Endothelial cell of umbilical vein (primary cell): ENCODE measurements at regions not wholly inside any gene's neighbourhood (a gene's known extent, or its start where the extent isn't known, plus 50 kb on each side); places are given as distances from the start of the nearest gene placed in this dataset.

Experiments
- BruUV-seq: library from RNA; stranded (reverse); fragments of 400-500 nt; replicated peaks from 2 replicates; lab custom pipeline; 2021; lab: Mats Ljungman, UMichigan
- CTCF ChIA-PET: fragments of 300-600, 350-600 bp; sonication (Branson Sonifier 250); formaldehyde crosslinking; loops from one replicate; lab custom pipeline; 2021; ENCODE audit warnings: antibody characterized with exemption, inconsistent platforms; lab: Charles Lee
- POLR2A ChIA-PET: fragments of 300-600, 350-600 bp; sonication (Branson Sonifier 250); formaldehyde crosslinking; loops from one replicate; lab custom pipeline; 2021; ENCODE audit warnings: antibody characterized with exemption, inconsistent platforms; lab: Charles Lee
- DNase-seq: peaks from one replicate; pipeline ENCODE4 v3.0.0-alpha.2; 2011; ENCODE audit warnings: low read depth, low spot score
- FAIRE-seq: peaks from 2 replicates; lab custom pipeline; 2011; peaks lifted over from hg19 to GRCh38; lab: Jason Lieb, UNC
- H2AFZ ChIP-seq: 2 replicates; pipeline ENCODE4 v1.6.0; 2012; ENCODE audit warnings: low read depth, low read length, control low read depth, inconsistent platforms
- H3K27ac ChIP-seq: 2 replicates; pipeline ENCODE4 v1.5.1; 2011; ENCODE audit warnings: low read depth, mild to moderate bottlenecking, control low read depth, low read length, moderate library complexity; ENCODE audit not compliant: insufficient read depth
- H3K27me3 ChIP-seq, 2 experiments: 2 replicates each; pipeline versions ENCODE4 v1.6.0 to v1.6.1; 2011; ENCODE audit warnings: low read length in 2 of 2, mixed read lengths in 1 of 2; ENCODE audit not compliant: control insufficient read depth in 2 of 2, insufficient read depth in 2 of 2
- H3K36me3 ChIP-seq, 2 experiments: 2 replicates in 1 of 2; 3 replicates in 1 of 2; pipeline ENCODE4 v1.5.1; 2011; ENCODE audit warnings: low read length in 2 of 2, mild to moderate bottlenecking in 1 of 2, moderate library complexity in 1 of 2; ENCODE audit not compliant: control insufficient read depth in 2 of 2, insufficient read depth in 2 of 2; ENCODE audit errors: extremely low read depth in 1 of 2
- H3K4me1 ChIP-seq: 3 replicates; pipeline ENCODE4 v1.5.1; 2011; ENCODE audit warnings: mild to moderate bottlenecking, low read length; ENCODE audit not compliant: control insufficient read depth, insufficient read depth; ENCODE audit errors: extremely low read depth
- H3K4me2 ChIP-seq: 2 replicates; pipeline ENCODE4 v1.6.1; 2011; ENCODE audit warnings: low read length, control low read depth, mixed read lengths; ENCODE audit not compliant: insufficient read depth
- H3K4me3 ChIP-seq, 3 experiments: fragments of 200-600 bp in 1 of 3; sonication (generic), shearing (Covaris generic) in 1 of 3; replicated peaks in 1 of 3; 2 replicates each; pipeline ENCODE4 v1.5.1; 2011 to 2016; ENCODE audit warnings: control low read depth in 3 of 3, low read length in 3 of 3, mild to moderate bottlenecking in 2 of 3, inconsistent platforms in 1 of 3, low read depth in 1 of 3, moderate library complexity in 1 of 3; ENCODE audit not compliant: insufficient read depth in 1 of 3
- H3K79me2 ChIP-seq: 2 replicates; pipeline ENCODE4 v1.6.0; 2012; ENCODE audit warnings: low read length, inconsistent platforms; ENCODE audit not compliant: control insufficient read depth, insufficient read depth
- H3K9ac ChIP-seq: replicated peaks from 2 replicates; pipeline ENCODE3; 2011; ENCODE audit warnings: low read length, control low read depth; ENCODE audit not compliant: insufficient read depth; ENCODE audit errors: extremely low read depth
- H3K9me1 ChIP-seq: replicated peaks from 3 replicates; pipeline ENCODE4 v1.6.0; 2011; ENCODE audit warnings: mild to moderate bottlenecking, low read length; ENCODE audit not compliant: control insufficient read depth, insufficient read depth; ENCODE audit errors: extremely low read depth
- H3K9me3 ChIP-seq: replicated peaks from 2 replicates; pipeline ENCODE4 v1.5.1; 2012; ENCODE audit warnings: low read length, inconsistent platforms; ENCODE audit not compliant: control insufficient read depth, insufficient read depth
- H4K20me1 ChIP-seq: replicated peaks from 2 replicates; pipeline ENCODE3; 2011; ENCODE audit warnings: mild to moderate bottlenecking, low read length; ENCODE audit not compliant: control insufficient read depth, insufficient read depth; ENCODE audit errors: extremely low read depth
- CTCF ChIP-seq, 2 donors: IDR thresholded peaks; 1 replicate in 1 of 2; 2 replicates in 1 of 2; pipeline ENCODE4 v1.5.1; 2011; ENCODE audit warnings: low read length in 2 of 2, mild to moderate bottlenecking in 2 of 2, moderate library complexity in 2 of 2, control low read depth in 1 of 2, inconsistent platforms in 1 of 2, low read depth in 1 of 2; ENCODE audit not compliant: insufficient read depth in 1 of 2; ENCODE audit errors: extremely low read depth in 1 of 2
- EZH2 ChIP-seq: IDR thresholded peaks from 2 replicates; pipeline ENCODE4 v1.6.1; 2012; ENCODE audit warnings: borderline replicate concordance, low read depth, mild to moderate bottlenecking, moderate library complexity, low read length, inconsistent platforms; ENCODE audit not compliant: severe bottlenecking
- MYC ChIP-seq: IDR thresholded peaks from one replicate; pipeline ENCODE4 v1.6.1; 2011; ENCODE audit warnings: mild to moderate bottlenecking, low read depth, low read length
- POLR2A ChIP-seq: IDR thresholded peaks from 2 replicates; pipeline ENCODE4 v1.6.1; 2012; ENCODE audit warnings: low read depth, mild to moderate bottlenecking, control low read depth, low read length
- dilution Hi-C: fragments of 300-500 bp; cut with MboI; formaldehyde crosslinking; loops from one replicate; pipeline ENCODE4 v1.15.0; 2019; ENCODE audit warnings: low sequenced_read_pairs; ENCODE audit not compliant: extremely low pct_ligation_motif_present
- intact Hi-C: fragments of 100-400 bp; cut with micrococcal nuclease; formaldehyde crosslinking; loops from one replicate; pipeline ENCODE4 v1.10.0; 2022

- Histone ChIP-seq H3K27me3 (no peaks in the 10 kb centered on the region), H2AFZ (no peak overlapping the region), H3K4me3 (no peak overlapping the region), H3K4me2 (no peak overlapping the region), H3K79me2 (no peaks in the 10 kb centered on the region), H4K20me1 (no peaks in the 10 kb centered on the region), H3K9me3 (peaks cover 6% of the 10 kb centered on the region), H3K4me1 (no peaks in the 10 kb centered on the region), H3K9me1 (no peaks in the 10 kb centered on the region), H3K9ac (no peak overlapping the region), H3K27ac (no peak overlapping the region), H3K36me3 (no peaks in the 10 kb centered on the region)
- DNase-seq (no peak), FAIRE-seq (no peak)
- dilution Hi-C loops, result no loop called here
- POLR2A ChIA-PET, result no interaction called here
- BruUV-seq, result no TSS peak
- TF ChIP-seq EZH2, result no peak
- TF ChIP-seq CTCF (IDR thresholded peaks at IDR 0.05; ENCODE audit: extremely low read depth in 1 of 2, insufficient read depth in 1 of 2, low read depth in 1 of 2, low read length in 2 of 2), result no peak
- TF ChIP-seq POLR2A, result no peak
- no peak for TF ChIP-seq MYC
- intact Hi-C loops, result no loop called here
- CTCF ChIA-PET, result no interaction called here
Measured at GRCh38 chr1:17944646-17945045, 163.0 kb upstream of the IGSF21 start.

- H3K4me3 ChIP-seq, result no peak overlapping the region
- H3K9me1 ChIP-seq, result no peaks in the 10 kb centered on the region
- intact Hi-C loops, result no loop called here
- no peaks in the 10 kb centered on the region for H4K20me1 ChIP-seq
- dilution Hi-C loops, result no loop called here
- H3K27ac ChIP-seq, result no peak overlapping the region
- no peaks in the 10 kb centered on the region for H3K79me2 ChIP-seq
- H3K4me2 ChIP-seq, result no peak overlapping the region
- POLR2A ChIA-PET, result no interaction called here
- no TSS peak for BruUV-seq
- no peak for DNase-seq
- CTCF ChIA-PET, result no interaction called here
- FAIRE-seq, result no peak
- no peak overlapping the region for H3K9ac ChIP-seq
- H3K36me3 ChIP-seq, result no peaks in the 10 kb centered on the region
- H3K4me1 ChIP-seq, result no peaks in the 10 kb centered on the region
- no peak overlapping the region for H2AFZ ChIP-seq
- TF ChIP-seq EZH2, result no peak
- H3K27me3 ChIP-seq, result no peaks in the 10 kb centered on the region
- H3K9me3 ChIP-seq, result peaks cover 6% of the 10 kb centered on the region
Measured at GRCh38 chr1:17946434-17946833, 161.2 kb upstream of the IGSF21 start.
